DOHH2 (cell line): ENCODE measurements at regions not wholly inside any gene's neighbourhood (a gene's known extent, or its start where the extent isn't known, plus 50 kb on each side); places are given as distances from the start of the nearest gene placed in this dataset.

Experiments
- CTCF ChIP-seq: fragments of 200-600 bp; sonication (generic); IDR thresholded peaks from one replicate; pipeline ENCODE4 v1.5.1; 2014; ENCODE audit warnings: antibody characterized with exemption, mild to moderate bottlenecking, low read depth, low read length; ENCODE audit not compliant: poor library complexity, severe bottlenecking
- EZH2phosphoT487 ChIP-seq: fragments of 200-600 bp; sonication (generic); IDR thresholded peaks from 2 replicates; pipeline ENCODE4 v1.6.1; 2017; ENCODE audit warnings: borderline replicate concordance, mild to moderate bottlenecking, antibody characterized with exemption, low read length, moderate library complexity, mixed read lengths

GRCh38 chr9:106305428-106306133, 557.4 kb upstream of the ZNF462 start:
- no peak for TF ChIP-seq CTCF
- no peak for TF ChIP-seq EZH2phosphoT487
